ENCODE measurements at regions not wholly inside any gene's neighbourhood (a gene's known extent, or its start where the extent isn't known, plus 50 kb on each side); places are given as distances from the start of the nearest gene placed in this dataset.

- TF ChIP-seq TAF1 (IDR thresholded peaks at IDR 0.05; ENCODE audit: borderline replicate concordance, insufficient read depth, low read length) (no peak), POLR2AphosphoS5 (IDR thresholded peaks at IDR 0.05; ENCODE audit: low read depth, low read length) (no peak), SIN3A (IDR thresholded peaks at IDR 0.05; ENCODE audit: borderline replicate concordance, insufficient read depth, low read length) (no peak), FOXP2 (optimal IDR thresholded peaks at IDR 0.05; ENCODE audit: borderline replicate concordance, extremely low read depth, extremely low read length, insufficient read depth) (no peak)
- TF ChIP-seq, protein P1, sequence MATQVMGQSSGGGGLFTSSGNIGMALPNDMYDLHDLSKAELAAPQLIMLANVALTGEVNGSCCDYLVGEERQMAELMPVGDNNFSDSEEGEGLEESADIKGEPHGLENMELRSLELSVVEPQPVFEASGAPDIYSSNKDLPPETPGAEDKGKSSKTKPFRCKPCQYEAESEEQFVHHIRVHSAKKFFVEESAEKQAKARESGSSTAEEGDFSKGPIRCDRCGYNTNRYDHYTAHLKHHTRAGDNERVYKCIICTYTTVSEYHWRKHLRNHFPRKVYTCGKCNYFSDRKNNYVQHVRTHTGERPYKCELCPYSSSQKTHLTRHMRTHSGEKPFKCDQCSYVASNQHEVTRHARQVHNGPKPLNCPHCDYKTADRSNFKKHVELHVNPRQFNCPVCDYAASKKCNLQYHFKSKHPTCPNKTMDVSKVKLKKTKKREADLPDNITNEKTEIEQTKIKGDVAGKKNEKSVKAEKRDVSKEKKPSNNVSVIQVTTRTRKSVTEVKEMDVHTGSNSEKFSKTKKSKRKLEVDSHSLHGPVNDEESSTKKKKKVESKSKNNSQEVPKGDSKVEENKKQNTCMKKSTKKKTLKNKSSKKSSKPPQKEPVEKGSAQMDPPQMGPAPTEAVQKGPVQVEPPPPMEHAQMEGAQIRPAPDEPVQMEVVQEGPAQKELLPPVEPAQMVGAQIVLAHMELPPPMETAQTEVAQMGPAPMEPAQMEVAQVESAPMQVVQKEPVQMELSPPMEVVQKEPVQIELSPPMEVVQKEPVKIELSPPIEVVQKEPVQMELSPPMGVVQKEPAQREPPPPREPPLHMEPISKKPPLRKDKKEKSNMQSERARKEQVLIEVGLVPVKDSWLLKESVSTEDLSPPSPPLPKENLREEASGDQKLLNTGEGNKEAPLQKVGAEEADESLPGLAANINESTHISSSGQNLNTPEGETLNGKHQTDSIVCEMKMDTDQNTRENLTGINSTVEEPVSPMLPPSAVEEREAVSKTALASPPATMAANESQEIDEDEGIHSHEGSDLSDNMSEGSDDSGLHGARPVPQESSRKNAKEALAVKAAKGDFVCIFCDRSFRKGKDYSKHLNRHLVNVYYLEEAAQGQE (IDR thresholded peaks at IDR 0.05; ENCODE audit: insufficient read depth in 1 of 2, low read depth in 2 of 2, low read length in 2 of 2): no peak
Measured at GRCh38 chr10:78212060-78212785, 178.6 kb downstream of the RPS24 start.
